HG03139 (cell line): ENCODE measurements at regions not wholly inside any gene's neighbourhood (a gene's known extent, or its start where the extent isn't known, plus 50 kb on each side); places are given as distances from the start of the nearest gene placed in this dataset.

ENCODE experiments used
- ATAC-seq: cut with Tn5 transposase; IDR thresholded peaks from one replicate; pipeline ENCODE4 v1.9.1; 2021; ENCODE audit not compliant: unreplicated experiment

DNA sequence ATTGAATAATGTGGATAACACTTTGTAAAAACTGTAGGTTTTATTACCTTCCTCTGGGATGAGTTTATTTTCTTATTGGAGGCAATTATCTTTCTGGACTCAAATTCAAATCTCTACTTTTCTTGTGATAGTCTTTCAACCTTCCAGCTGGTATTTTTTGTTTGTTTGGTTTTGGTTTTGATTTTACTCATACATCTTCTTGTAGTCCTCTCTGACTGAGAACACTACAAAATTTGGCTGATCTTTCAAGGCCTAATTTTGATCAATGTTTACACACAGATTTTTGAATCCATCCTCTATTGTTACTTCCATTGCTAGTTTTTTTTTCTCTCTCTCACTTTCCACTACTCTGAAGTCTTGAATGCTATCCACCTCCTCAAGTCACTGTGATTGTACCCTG is 303.8 kb upstream of the NECTIN3 start:
- ATAC-seq, result no peak

DNA sequence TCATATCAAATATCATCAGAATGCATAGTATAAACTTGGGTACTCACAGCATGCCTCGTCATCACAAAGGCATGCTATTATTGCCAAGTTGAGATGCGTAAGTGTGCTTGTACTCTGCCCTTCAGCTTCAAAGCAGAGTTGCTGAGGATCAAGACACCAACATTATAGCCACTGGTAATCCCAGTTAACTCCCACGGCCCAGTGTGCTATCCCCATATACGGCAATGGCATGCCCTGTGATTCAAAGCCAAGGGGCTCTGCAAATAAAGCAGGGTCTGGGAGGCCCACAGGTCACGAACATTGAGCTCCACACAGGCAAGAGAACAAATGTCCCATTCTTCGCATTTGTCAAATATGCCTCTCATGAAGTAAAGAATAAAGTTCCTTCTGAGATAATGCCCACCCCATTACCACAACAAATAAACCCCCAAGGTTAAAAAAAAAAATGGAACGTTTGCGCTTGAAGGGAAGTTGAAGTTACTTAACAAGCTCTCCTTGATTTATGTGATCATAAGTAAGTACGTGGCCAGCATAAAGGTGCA is 298.1 kb upstream of the NECTIN3 start:
- no peak for ATAC-seq

DNA sequence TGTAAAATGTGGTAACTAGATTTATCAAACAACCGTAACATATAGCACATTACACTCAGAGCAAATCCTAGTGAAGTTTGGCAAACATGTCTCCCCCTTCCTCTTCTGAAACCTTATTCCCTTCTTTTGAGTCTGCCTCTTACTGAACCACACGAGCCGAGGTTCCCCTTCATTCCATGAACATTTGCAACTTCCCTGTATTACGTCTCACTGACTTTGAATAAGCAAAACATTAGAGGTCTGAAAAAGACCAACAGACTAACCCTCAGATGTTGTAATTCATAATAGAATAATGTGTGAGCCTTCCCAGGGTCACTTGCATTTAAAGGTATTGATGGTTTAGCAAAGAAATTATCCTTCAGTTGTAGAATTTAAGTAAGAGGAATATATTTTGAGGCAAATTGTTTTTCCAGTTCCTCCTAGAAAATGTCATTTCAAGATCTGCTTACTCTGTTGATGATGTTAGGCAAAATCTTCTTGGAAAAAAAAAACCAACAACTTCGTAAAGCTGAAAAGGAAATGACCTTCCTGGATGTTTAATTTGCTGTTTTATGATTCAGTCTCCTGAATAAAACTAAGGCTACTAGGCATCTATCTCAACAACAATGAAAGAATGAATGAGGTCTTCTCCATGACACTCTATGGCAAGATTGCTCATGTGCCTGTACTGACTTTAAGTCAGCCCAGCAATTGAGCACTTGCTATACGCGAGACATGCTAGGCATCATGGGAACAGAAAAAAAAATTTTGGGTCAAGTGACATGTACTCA is 296.9 kb upstream of the NECTIN3 start:
- no peak for ATAC-seq

DNA sequence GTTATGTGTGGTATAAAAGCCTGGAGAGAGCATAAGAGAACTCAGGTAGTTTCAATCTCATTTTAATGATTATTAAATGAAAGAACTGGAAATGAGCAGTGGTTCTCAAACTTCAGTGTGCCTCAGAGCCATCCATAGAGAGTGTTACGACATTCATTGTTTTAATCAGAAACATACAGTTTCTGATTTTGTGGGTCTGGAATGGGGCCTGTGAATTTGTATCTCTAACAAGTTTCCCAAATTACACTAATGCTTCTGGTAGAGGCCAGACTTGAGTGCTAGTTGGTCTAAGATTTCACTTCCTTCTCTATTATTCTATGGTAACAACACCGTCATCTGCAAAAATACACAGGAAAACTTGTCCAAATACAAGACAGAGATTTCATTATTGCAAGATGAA is 292.0 kb upstream of the NECTIN3 start:
- no peak for ATAC-seq

DNA sequence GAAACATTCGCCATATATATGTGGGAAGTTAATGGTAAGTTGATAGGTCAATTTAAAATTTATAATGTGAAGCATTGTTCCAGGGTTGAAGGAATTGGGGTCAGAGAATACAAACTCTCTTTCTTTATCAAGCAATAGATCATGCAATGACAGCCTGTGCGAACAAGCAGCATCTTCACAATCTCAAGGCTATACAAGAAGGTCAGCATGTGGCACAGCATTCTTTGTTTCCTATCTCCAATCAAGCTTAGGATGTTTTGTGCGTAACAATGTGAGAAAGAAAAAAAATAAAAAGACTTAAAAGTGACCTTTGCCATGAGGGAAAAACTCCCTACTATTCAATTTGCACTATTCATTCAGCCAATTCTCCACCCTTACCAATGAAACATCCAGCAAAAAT is 288.1 kb upstream of the NECTIN3 start:
- no peak for ATAC-seq

DNA sequence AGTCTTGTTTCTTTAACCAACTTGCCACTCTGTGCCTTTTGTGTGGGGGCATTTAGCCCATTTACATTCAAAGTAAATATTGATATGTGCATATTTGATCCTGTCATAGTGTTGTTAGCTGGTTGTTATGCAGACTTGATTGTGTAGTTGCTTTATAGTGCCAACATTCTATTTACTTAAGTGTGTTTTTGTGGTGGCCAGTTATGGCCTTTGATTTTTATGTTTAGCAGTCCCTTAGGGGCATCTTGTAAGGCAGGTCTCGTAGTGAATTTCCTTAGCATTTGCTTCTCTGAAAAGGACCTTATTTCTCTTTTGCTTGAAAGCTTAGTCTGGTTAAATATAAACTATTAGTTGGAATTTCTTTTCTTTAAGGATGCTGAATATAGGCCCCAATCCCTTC is 282.8 kb upstream of the NECTIN3 start:
- ATAC-seq, result no peak

DNA sequence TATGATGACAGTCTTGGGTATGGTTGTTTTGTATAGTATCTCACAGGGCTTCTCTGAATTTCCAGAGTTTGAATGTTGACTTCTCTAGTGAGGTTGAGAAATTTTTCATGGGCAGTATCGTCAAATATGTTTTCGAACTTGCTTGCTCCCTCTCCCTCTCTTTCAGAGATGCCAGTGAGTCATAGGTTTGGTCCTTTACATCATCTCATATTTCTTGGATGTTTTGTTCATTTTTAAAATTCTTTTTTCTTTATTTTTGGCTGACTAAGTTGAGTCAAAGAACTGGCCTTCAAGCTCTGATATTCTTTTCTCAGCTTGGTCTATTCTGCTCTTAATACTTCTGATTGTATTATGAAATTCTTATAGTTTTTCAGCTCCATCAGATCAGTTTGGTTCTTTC is 282.3 kb upstream of the NECTIN3 start:
- ATAC-seq, result no peak

DNA sequence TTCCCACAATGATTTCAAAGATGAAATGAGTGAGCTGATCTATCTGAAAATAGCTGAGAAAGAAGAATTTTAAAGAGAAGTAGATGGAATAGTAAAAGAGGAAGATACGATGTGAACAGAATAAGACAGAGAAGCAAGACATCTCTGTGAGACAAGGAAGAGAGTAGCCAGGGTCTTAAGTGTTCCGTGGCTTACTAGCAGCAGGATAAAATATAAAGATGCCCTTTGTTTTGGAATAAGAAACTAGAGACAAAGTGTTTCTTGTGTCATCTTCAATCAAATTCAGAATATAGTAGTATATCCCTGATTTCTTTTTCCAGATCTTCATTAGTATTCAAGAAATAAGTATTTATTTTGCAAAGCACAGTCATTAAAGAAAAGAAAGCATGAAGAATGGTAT is 281.0 kb upstream of the NECTIN3 start:
- no peak for ATAC-seq

DNA sequence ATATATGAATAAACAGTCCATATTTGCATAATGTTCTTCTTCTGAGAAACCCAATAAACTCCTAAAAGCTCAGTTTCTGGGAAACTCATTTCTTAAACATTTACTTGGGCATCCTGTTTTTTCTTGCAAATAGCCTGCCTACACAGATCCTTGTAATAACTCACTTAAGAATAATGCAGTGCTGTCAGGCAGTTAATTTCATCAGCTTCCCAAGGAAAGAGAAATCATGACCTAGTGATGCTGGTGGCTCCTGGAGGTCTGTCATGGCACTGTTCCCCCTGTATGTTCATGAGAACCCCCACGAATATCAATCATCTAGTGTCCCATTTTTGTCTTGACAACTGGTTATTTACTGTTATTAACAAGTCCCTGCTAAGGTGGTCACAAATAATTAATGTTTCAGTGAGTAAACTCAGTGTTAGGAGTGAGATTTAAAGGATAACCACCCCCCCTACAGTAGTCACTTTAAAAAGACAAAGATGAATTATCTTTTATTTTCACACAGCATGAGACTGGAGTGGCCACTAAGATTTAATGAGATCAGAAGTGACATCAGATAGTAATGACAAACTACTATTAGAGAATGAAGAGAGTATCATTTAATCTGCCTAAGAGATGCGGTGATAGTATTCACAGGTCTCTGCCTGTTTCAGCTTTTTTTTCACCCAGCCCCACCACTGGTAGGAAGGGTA is 279.5 kb upstream of the NECTIN3 start:
- ATAC-seq, result no peak

DNA sequence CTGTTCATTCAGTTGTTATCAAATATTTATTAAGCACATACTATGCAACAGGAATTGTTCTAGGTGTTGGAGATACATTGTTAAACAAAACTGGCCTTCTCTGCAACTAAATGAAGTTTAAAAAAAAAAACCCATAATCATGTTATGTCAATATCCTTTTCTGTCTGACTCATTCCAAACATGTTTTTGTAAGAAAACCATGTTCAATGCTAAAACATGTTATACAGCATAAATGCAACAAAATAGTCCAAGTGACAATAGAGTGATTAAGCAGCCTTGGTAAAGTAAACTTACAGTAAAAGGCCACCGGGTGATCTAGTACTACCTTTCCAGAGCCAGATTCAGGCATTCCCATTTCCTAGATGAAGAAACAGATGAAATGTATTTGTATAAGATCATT is 278.0 kb upstream of the NECTIN3 start:
- ATAC-seq, result no peak

DNA sequence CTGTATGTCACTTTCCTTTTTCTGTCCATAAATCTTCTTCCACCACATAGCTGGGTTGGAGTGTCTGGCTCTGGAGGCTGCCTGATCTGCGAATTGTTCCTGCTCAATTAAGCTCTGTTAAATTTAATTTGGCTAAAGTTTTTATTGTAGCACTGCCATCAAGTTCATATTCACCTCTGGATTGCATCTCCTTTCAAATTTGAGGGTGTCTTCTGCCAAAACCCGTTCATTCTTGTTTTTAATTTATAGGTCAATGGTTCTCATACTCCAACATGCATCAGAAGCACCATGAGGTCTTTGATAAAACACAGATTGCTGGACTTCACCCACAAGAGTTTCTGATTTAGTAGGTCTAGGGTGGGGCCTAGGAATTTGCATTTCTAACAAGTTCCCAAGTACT is 276.5 kb upstream of the NECTIN3 start:
- ATAC-seq, result no peak

DNA sequence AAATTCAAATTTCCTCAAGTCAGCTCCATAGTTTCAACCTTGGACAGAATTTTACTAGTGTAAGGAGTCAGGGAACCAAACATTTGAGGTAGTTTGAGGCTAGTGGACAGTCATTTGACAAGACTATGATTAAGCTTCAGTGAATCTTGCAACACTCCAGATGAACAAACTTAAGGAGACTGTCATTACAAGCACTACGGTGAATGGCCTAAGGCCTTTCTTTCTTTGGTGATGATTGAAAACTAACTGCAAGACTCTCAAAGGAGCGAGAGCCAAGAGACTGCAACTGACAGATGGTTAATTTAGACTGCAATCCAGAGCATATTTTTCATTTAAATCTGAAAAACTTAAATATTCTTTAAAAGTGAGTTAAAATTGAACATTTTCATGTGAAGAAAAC is 272.3 kb upstream of the NECTIN3 start:
- ATAC-seq, result no peak

DNA sequence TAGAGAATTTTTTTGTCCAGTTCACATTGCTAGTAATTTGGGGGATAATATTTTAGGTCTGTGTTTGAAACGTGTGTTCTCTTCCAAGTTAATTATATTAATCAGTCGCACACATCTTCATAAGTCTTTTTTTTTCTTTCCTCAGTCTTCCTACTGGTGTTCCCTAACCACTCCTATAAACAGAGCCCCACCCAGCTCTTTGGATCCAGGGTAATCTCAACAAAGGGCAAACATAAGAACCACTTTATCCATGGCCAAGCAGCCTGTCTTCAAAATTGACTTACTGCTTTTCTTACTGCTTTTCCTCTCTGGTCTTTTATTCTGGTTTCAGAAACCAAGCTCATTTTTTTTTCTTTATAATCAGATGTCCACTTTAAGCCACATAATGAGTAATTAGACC is 266.8 kb upstream of the NECTIN3 start:
- no peak for ATAC-seq

DNA sequence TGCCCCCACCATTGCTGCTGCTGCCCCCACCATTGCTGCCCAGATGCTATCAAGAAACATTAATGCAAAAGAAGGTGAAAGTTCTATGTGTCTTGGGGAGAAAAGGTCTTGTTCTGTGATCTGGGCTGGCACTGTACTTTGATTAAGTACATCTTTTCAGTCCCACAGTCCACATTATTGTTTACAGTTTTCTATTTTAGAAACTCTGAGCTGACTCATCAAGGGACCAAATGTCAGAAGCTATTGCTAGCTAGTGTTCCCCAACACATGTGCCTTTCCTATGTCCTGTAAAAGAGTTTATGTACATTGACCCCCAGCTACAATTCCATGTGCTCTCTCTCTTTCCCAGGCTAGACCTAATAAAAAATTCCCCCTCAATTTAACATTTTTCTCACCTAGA is 264.7 kb upstream of the NECTIN3 start:
- no peak for ATAC-seq

DNA sequence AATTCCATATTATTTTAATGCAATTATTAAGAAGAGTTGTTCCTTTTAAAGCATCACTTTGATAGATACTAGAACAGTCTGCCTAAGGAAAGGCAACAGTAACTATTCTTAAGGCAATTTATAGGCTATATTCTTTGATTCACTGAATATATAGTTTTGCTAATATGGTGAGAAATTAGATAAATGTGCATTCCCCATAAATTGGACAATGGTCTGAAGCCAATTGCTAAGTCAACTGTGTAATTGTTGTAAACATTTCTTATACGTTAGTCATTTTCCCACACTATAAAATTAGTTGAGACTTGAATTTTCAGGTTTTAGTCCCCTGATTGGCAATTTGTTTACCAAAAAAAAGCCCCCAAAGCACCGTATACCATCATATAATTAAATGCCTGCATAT is 263.0 kb upstream of the NECTIN3 start:
- ATAC-seq, result no peak

DNA sequence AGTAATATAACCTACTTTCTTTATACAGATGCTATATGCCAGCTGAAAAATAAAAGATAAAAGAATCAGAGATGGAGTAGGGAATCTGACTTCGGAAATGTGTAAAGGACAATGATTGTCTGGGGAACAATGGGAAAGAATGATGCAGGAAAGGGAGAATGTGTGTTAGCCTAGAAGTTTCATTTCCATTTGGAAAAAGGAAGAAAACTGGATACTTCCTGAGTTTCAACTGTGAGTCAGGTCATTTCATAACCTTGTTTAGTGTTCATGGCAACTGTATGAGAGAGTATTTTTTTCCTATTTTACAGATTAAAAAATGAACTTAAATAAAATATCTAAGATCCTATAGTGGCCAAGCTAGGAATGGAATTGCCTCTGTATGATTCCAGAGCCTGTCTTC is 261.3 kb upstream of the NECTIN3 start:
- no peak for ATAC-seq

DNA sequence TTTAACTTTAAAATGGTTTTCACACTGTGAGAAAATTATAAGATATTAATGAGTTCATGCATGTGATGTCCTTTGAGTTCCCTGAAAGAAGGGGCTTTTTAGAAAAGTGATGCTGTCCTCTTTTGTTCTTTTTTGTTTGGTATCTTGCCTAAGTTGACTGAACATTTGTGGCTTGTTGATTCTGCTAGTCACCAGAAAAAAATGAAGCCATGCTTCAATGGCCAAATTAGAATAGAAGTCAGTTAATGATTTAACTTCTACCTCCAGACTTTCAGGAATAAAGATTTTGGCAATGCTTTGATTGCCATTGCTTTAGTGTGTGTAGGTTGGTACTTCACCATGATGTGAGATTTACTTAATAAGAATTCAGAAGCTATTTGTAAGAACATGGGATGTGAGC is 260.6 kb upstream of the NECTIN3 start:
- no peak for ATAC-seq

DNA sequence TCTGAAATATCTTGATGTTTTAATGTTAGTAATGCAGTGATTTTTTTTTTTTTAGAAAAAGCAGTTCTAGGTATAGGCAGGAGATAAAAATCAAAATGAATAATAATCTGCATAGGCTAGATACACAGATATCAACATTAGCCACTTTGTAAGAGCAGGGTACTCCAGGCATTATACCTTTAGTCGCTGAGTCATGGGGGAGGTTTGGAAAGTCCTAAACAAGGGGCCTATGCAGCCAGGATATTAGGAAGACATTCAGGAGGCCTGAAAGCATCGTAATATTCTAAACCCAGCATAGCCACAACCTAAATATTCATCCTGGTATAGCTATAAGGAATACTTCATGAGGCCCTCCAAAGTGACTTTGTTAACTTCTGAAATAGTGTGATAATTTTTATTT is 258.1 kb upstream of the NECTIN3 start:
- ATAC-seq, result no peak

DNA sequence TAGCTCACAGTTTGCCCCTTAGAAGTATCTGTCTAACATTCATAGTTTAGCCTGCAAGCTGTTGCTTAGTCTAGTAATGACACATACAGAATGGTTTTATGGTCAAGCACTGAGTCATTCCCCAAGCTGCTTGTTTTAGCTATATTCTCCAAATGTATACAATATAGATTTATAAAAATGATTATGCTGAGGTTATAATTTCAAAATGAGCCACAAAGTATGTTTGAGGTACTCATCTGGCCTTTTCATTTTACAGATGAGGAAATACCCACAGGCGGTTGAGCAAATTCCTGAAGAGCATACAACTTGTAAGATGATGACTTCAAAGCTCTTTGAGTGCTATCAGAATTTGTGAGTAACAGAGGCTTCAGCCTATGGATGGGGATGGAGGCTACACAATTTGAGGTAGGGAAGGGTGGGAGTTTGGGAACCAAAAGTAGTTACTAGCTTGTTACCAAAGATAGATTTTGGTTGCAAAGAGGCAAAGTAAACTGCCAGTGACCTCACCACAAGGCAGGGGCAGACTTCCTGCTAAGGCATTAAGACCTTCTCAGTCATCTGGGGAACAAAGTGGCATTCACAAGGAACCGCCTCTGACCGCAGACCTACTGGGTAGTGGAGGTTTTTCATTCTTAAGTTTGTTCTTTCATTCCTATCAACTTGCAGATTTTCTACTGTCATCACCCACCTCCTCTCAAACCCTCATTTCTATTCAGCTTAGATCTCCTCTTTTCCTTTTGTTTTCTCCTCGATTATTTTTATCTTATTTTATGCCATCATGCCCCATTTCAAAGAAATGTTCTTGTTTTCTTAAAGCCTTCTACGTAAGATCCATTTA is 257.2 kb upstream of the NECTIN3 start:
- ATAC-seq, result peak; percentile 73

DNA sequence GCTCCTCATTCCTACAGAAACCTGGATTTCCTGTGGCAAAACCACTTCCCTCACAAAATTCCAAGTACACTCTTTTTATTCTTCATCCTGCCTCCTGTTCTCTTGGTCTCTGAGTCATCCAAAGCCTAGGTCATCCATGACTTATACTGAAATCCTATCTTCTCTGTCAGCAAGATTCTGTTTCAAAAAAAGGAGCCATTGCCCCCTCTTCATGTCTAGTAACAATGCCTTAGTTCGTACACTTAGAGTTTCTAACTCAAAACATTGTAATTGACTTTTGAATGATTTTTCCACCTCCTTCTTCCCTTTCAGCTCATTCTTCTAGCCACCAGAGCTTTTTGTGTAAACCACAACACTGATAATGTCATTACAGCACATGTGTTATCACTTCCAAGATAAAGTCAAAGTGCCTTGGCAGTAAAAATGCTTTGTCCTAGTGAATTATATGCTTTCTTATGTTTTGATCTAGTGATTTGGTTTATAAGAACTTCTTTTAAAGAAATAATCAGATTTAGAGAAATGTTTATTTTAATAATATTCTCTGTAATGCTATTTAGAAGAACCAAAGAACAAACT is 256.5 kb upstream of the NECTIN3 start:
- no peak for ATAC-seq

DNA sequence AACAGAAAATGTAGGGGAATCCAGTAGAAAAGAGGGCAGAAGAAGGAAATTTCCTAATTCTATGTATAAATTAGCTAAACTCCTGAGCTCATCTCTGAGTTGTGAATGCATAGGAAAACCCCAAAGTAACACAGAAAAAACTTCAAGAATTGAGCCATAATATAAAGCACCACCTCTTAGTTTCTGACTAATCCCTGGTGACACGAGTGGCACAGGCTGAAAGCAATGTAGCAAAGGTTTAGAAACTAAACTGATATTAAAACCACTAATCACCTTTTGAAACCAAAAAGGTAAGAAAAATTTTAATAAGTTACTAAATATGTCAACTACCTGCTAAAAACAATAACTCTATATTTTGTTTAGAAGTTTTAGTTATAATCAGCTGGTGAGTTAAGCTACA is 255.6 kb upstream of the NECTIN3 start:
- peak; percentile 48 for ATAC-seq
